Hematopoietic multipotent progenitor cell treated with erythropoietin and hydrocortisone succinate and interleukin-3 and kit ligand, for 15 days (in vitro differentiated cells): ENCODE measurements at regions not wholly inside any gene's neighbourhood (a gene's known extent, or its start where the extent isn't known, plus 50 kb on each side); places are given as distances from the start of the nearest gene placed in this dataset.

Experiments
- DNase-seq: peaks from one replicate; pipeline ENCODE4 v3.0.0-alpha.2; 2015; ENCODE audit warnings: low spot score

GRCh38 chr9:30670805-30671562 lies 1713.5 kb upstream of the ACO1 start:
- DNase-seq, result no peak

DNA sequence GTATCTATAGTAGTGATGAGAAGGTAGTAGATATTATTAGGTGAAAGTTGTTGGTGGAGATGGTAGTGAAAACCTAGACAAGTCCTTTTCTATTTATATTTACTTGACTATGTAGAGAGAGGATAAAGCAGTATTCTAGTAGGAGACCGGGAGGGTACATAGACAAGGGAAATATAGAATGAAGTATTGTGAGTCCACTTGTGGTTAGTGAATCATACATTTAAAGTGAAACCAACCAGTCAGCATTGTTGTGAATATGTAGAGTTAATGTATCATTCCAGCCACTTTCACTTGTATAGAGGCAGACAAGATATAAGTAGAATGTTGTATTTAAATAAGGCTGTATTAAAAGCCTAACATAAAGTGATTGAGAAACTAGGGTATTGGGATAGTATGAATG lies 1711.3 kb upstream of the ACO1 start:
- DNase-seq, result no peak

DNA sequence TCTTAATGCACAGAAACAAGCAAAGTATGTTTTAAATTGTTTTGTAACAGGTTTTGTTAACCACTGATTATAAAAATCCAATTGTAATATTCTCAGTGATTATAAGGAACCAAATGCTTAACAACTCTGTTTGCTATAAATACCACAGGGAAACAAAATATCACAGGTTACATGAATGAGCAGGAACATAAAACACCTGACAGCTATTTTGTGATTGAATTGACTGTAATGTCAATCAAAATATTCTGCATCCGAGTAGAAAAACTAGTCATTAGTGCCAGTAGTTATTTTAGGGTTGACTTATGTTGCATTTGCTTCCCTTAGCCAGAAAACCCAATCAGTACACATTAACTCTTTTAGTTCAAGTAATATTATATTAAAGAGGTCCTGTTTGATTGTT lies 1707.8 kb upstream of the ACO1 start:
- no peak for DNase-seq

DNA sequence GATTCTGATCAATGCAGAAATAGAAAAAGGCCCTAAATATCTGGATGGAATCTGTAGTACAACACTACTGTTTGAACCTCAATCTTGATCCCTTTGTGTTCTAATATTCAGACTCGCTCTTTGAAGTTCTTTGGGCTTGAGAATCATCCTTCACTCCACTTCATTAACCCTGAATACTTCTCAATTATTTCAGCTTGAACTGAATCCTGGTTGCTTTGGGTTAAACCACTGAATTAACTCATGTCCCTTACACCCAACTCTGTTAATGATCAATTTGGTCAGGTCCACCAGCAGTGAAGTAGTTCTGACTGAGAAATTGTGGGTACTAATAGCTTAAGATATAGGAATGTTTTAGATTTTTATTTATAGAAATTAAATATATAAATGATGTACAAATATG lies 1707.2 kb upstream of the ACO1 start:
- no peak for DNase-seq

DNA sequence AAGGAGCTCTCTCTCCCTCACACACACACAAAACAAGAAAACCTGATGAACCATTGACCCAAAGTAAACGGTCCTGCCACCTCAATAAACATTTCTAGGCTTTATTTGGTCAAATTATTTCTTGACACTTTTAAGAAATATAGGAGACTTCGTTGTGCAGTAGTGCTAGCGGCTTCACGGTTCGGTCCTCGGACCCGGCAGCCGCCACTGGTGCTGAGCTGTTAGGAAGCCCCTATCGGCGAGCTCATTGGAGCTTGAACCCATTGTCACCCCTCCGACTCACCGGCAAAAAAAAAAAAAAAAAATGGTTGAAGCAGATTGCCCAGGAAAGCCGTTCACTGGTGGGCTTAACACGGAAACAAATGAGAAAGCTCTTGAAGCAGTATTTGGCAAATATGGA lies 1695.6 kb upstream of the ACO1 start:
- DNase-seq, result no peak

GRCh38 chr9:30697958-30698357 lies 1686.5 kb upstream of the ACO1 start:
- no peak for DNase-seq

DNA sequence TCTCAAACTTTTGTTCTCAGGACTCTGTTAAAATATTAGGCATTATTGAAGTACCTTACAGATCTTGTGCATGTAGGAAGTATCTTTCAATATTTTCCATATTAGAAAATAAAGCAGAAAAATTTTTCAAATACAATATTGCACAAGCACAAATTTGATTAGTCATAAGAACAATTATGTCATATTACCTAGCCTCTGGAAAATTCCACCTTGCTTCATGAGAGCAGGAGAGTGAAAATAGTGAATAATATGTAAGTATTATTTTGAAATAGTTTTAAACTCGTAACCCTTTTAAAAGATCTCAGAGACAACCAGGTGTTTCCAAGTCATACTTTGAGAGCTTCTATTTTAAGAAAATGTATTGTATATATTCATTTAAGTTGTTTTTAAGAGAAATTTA lies 1672.9 kb upstream of the ACO1 start:
- no peak for DNase-seq

DNA sequence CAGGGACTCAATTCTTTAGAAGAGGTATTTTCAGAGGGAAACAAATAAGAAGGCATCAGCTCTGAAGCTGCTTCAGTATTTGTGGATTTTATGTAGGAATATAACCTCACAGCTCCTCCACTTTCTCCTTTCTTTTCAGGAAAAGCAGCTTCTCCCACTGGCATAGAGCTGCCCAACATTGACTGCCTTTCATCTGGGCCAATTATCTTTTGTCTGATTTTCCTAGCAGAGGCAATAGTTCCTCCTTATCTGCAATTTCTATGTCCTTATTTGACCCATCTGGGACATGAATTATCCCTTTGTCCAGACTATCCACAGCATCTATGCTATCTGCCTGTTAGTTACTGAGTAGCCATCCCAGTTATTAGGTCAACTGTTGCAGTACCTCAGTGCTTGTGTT lies 1671.2 kb upstream of the ACO1 start:
- no peak for DNase-seq

- no peak for DNase-seq
These were observed 1670.1 kb upstream of the ACO1 start for GRCh38 chr9:30714389-30714788.

GRCh38 chr9:30718483-30718882 lies 1666.0 kb upstream of the ACO1 start:
- DNase-seq, result no peak

DNA sequence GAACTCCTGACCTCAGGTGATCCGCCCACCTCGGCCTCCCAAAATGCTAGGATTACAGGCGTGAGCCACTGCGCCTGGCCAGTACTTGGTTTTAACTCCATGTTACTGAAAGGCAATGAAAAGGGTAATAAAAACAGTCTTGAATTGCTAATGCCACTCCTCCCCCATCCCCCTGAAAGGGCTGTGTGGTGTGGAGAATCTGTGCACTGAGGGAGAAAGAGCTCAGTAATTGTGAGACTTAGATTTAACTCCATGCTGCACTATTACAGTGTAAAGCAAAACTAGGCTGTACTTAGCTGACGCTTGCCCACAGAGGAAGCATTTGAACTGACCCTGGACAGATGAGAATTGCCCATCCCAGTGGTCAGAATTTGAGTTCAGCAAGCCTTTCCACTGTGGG lies 1662.4 kb upstream of the ACO1 start:
- DNase-seq, result no peak

- DNase-seq, result no peak
These were observed 1660.8 kb upstream of the ACO1 start for GRCh38 chr9:30723656-30724055.

DNA sequence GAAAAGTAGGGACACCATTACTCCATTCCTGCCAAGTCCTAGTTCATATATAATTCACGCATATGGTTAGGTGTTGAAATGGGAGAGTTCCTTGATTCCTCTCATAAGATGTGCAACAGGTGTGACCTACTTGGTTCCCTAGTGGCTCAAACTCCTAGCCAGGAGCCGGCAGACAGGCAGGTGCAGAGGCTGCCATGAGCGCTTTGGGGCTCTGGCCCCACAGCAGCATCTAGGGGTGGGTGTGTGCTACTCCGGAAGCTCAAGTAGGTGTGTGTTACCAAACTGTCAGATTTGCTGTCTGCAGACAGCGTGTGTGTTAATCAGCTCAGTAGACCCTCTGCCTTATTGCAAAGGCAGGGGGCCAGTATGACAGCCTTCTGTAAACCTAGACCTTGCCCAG lies 1652.4 kb upstream of the ACO1 start:
- no peak for DNase-seq

GRCh38 chr9:30744871-30745270 lies 1639.6 kb upstream of the ACO1 start:
- DNase-seq, result no peak

- no peak for DNase-seq
These were observed 1637.9 kb upstream of the ACO1 start for GRCh38 chr9:30746589-30746988.

GRCh38 chr9:30757723-30758122 lies 1626.7 kb upstream of the ACO1 start:
- no peak for DNase-seq

DNA sequence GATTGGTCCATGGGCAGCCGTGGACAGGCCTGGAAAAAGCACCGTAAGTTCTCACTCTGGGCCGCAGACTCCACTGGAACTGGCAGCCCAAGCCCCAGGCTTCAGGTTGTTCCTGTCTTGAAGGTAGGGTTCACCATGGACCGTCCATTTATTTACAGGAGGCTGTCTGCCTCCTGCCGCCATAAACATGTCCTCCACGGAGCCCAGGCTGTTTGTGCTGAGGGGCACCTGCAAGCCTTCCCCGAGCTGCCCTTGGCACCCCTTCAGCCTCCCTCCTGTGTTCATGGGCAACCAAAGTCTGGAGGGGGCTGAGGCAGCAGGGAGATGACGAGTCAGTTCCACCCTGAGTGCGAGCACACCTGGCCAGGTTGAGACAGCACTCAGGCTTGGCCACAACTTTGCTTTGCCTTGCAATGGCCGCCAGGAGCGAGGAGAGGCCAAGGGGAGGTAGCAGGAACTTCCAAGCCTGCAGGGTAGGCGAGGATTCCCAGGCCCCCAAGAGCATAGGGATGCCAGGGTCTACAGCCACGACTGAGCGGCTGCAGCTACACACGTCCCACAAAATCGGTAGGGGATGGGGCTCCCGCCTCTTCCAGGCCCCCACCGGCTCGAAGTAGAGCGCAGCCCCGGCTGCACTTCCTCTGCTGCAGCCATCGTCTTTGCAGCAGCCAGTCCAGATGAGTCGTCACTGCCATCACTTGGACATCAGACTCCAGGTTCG lies 1625.6 kb upstream of the ACO1 start:
- no peak for DNase-seq

DNA sequence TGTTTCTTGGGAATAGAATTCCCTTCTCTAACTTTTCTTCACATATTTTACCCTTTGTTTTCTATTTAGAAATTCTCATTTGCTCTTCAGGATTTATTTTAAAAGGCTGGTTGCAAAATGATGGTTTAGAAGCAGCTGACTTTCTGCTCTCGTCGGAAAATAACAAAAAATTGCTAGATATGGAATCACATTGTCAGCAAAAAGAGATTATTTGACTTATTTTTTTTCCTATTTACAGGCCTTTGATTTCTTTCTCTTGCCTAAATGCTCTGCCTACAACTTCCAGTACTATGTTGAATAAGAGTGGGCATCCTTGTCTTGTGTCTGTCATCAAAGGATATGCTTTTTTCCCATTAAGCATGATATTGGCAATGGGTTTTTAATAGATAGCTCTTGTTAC lies 1619.1 kb upstream of the ACO1 start:
- DNase-seq, result no peak

- no peak for DNase-seq
These were observed 1613.2 kb upstream of the ACO1 start for GRCh38 chr9:30771163-30771708.

GRCh38 chr9:30771760-30772159 lies 1612.7 kb upstream of the ACO1 start:
- no peak for DNase-seq

GRCh38 chr9:30773427-30773826 lies 1611.0 kb upstream of the ACO1 start:
- no peak for DNase-seq

DNA sequence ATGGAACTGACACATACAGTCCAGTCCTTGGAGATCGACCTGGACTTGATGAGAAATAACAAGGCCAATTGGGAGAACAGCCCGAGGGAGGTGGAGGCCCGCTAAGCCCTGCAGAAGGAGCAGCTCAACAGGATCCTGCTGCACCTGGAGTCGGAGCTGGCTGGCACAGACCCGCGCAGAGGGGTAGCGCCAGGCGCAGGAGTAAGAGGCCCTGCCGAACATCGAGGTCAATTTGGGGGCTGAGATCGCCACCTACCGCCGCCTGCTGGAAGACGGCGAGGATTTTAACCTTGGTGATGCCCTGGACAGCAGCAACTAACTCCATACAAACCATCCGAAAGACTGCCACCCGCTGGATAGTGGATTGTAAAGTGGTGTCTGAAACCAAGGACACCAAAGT lies 1610.1 kb upstream of the ACO1 start:
- DNase-seq, result no peak

DNA sequence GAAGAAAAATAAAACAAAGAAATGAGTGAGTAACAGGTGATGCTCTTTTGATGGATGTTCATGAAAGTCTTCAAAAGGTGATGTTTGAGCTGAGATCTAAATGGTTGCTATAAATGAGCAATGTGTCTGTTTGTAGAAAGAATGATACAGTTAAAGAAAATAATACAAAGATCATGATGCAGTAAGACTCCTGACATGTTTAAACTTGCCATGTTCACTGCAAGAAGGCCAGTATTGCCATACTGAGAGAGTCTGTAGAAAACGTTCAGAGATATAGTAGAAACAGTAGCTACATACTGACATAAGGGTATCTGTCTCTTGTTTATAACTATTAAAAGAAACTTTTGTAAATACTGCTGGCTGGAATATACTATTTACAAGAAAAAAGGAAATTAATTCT lies 1609.2 kb upstream of the ACO1 start:
- no peak for DNase-seq

DNA sequence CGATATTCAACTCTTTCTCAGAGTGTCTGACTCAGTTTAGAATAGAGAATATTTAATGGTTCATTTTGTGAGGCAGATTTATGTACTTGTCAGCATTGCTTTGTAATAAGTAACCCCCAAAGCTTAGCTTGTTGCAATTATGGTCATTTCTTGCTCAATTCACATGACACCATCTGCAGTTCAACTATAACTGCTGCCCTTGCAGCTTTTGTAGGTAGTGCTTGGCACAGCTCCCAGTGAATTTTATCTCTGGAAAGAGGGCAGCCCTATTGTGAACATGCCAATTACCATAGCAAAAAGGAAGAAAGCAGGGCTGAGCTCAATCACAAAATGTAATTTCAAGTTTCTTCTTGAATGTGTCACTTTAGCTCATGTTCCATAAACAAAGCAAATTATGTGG lies 1587.7 kb upstream of the ACO1 start:
- DNase-seq, result no peak
